Kidney (tissue), 10 donors: ENCODE measurements at regions not wholly inside any gene's neighbourhood (a gene's known extent, or its start where the extent isn't known, plus 50 kb on each side); places are given as distances from the start of the nearest gene placed in this dataset.
"Not testable (repeated sequence)": the region's sequence is repeated elsewhere in the genome, so short reads cannot be mapped to it uniquely, and the experiment has no call there.

Source experiments
- DNase-seq, 5 donors: peaks; one replicate each; pipeline ENCODE4 v3.0.0-alpha.2; 2013 to 2020
- FAIRE-seq: peaks from 2 replicates; lab custom pipeline; 2012; peaks lifted over from hg19 to GRCh38; lab: Jason Lieb, UNC
- H3K27ac ChIP-seq, 2 donors: one replicate each; pipeline ENCODE4 v1.7.0; 2013; ENCODE audit warnings: low read depth in 2 of 2, low read length in 2 of 2, inconsistent platforms in 1 of 2
- H3K27me3 ChIP-seq: one replicate; pipeline ENCODE4 v1.7.1; 2013; ENCODE audit warnings: low read length, inconsistent platforms; ENCODE audit not compliant: control insufficient read depth, insufficient read depth
- H3K36me3 ChIP-seq, 3 donors: one replicate each; pipeline versions ENCODE4 v1.7.0 to v1.7.1; 2013; ENCODE audit warnings: low read length in 3 of 3, control low read depth in 1 of 3, inconsistent platforms in 1 of 3; ENCODE audit not compliant: insufficient read depth in 3 of 3, control insufficient read depth in 2 of 3
- H3K4me1 ChIP-seq, 3 donors: one replicate each; pipeline versions ENCODE4 v1.7.0 to v1.7.1; 2013; ENCODE audit warnings: low read length in 3 of 3, inconsistent platforms in 1 of 3, low read depth in 1 of 3; ENCODE audit not compliant: control insufficient read depth in 2 of 3, insufficient read depth in 2 of 3
- H3K4me3 ChIP-seq, 3 donors: one replicate each; pipeline versions ENCODE4 v1.7.0 to v1.8.1; 2013; ENCODE audit warnings: low read length in 3 of 3, control low read depth in 1 of 3, inconsistent platforms in 1 of 3
- H3K9ac ChIP-seq, 3 donors: one replicate each; pipeline versions ENCODE4 v1.7.0 to v1.7.1; 2013; ENCODE audit warnings: low read length in 3 of 3, control low read depth in 1 of 3, inconsistent platforms in 1 of 3
- H3K9me3 ChIP-seq, 3 donors: one replicate each; pipeline versions ENCODE4 v1.7.0 to v1.7.1; 2013; ENCODE audit warnings: low read length in 3 of 3, control low read depth in 1 of 3, inconsistent platforms in 1 of 3; ENCODE audit not compliant: control insufficient read depth in 2 of 3, insufficient read depth in 1 of 3
- intact Hi-C: fragments of 100-400 bp; cut with DNase I; formaldehyde crosslinking; loops from one replicate; pipeline ENCODE4 v1.11.1; 2022
- donor health status: control.
- donor health status: control.
- donor health status: DM: yes; HTN: yes; CAD: no.
- donor health status: Normal renal cell carcinoma (clear cell type).

- DNase-seq, H3K36me3 ChIP-seq, H3K9me3 ChIP-seq, H3K4me3 ChIP-seq, H3K27me3 ChIP-seq, H3K4me1 ChIP-seq, H3K9ac ChIP-seq, intact Hi-C loops, FAIRE-seq, H3K27ac ChIP-seq: not testable (repeated sequence)
Observed at GRCh38 chr22:15922132-15922531, 232.3 kb downstream of the POTEH start.

- DNase-seq, H3K27ac ChIP-seq, H3K4me3 ChIP-seq, H3K9me3 ChIP-seq, H3K9ac ChIP-seq, H3K36me3 ChIP-seq, intact Hi-C loops, H3K27me3 ChIP-seq, FAIRE-seq, H3K4me1 ChIP-seq: not testable (repeated sequence)
Observed at GRCh38 chr22:15922666-15923065, 232.8 kb downstream of the POTEH start.

- H3K9ac ChIP-seq, DNase-seq, FAIRE-seq, H3K4me1 ChIP-seq, H3K36me3 ChIP-seq, H3K27ac ChIP-seq, intact Hi-C loops, H3K27me3 ChIP-seq, H3K4me3 ChIP-seq, H3K9me3 ChIP-seq: not testable (repeated sequence)
Observed at GRCh38 chr22:15924820-15925219, 235.0 kb downstream of the POTEH start.

- H3K36me3 ChIP-seq, H3K27ac ChIP-seq, H3K9ac ChIP-seq, DNase-seq, H3K4me3 ChIP-seq, FAIRE-seq, H3K4me1 ChIP-seq, intact Hi-C loops, H3K27me3 ChIP-seq, H3K9me3 ChIP-seq: not testable (repeated sequence)
Observed at GRCh38 chr22:15927172-15927571, 237.3 kb downstream of the POTEH start.
